ENCODE measurements at regions not wholly inside any gene's neighbourhood (a gene's known extent, or its start where the extent isn't known, plus 50 kb on each side); places are given as distances from the start of the nearest gene placed in this dataset.

GRCh38 chr2:146541896-146542295 lies 1302.9 kb upstream of the ACVR2A start:
- TF ChIP-seq POLR2A (IDR thresholded peaks at IDR 0.05) (no peak), CTCF (IDR thresholded peaks at IDR 0.05) (no peak)
